Endometrium (tissue), 2 donors: ENCODE measurements at regions not wholly inside any gene's neighbourhood (a gene's known extent, or its start where the extent isn't known, plus 50 kb on each side); places are given as distances from the start of the nearest gene placed in this dataset.
"Not testable (repeated sequence)": the region's sequence is repeated elsewhere in the genome, so short reads cannot be mapped to it uniquely, and the experiment has no call there.

ENCODE experiments used
- FAIRE-seq: peaks from 2 replicates; lab custom pipeline; 2012; peaks lifted over from hg19 to GRCh38; lab: Jason Lieb, UNC
- donor health status: control.
- donor health status: control.

GRCh38 chr3:27779176-27779575, 57.1 kb upstream of the EOMES start:
- FAIRE-seq, result no peak

- FAIRE-seq, result no peak
Observed at GRCh38 chr3:27789420-27789819, 67.3 kb upstream of the EOMES start.

GRCh38 chr3:27791956-27792355, 69.8 kb upstream of the EOMES start:
- no peak for FAIRE-seq

- FAIRE-seq, result no peak
Observed at GRCh38 chr3:27792869-27793268, 70.7 kb upstream of the EOMES start.

GRCh38 chr3:27794211-27794610, 72.1 kb upstream of the EOMES start:
- FAIRE-seq, result no peak

GRCh38 chr3:27796365-27796875, 74.3 kb upstream of the EOMES start:
- FAIRE-seq, result no peak

- no peak for FAIRE-seq
Observed at GRCh38 chr3:27797773-27798172, 75.7 kb upstream of the EOMES start.

GRCh38 chr3:27800261-27800660, 78.1 kb upstream of the EOMES start:
- no peak for FAIRE-seq

GRCh38 chr3:27802425-27802824, 80.3 kb upstream of the EOMES start:
- no peak for FAIRE-seq

- FAIRE-seq, result no peak
Observed at GRCh38 chr3:27802849-27803248, 80.7 kb upstream of the EOMES start.

- FAIRE-seq, result no peak
Observed at GRCh38 chr3:27805282-27805681, 83.2 kb upstream of the EOMES start.

GRCh38 chr3:27813255-27813654, 91.1 kb upstream of the EOMES start:
- no peak for FAIRE-seq

- FAIRE-seq, result not testable (repeated sequence)
Observed at GRCh38 chr3:27821609-27822008, 99.5 kb upstream of the EOMES start.

- FAIRE-seq, result no peak
Observed at GRCh38 chr3:27824312-27825200, 102.4 kb upstream of the EOMES start.

GRCh38 chr3:27826448-27826847, 104.3 kb upstream of the EOMES start:
- FAIRE-seq, result no peak

GRCh38 chr3:27827041-27827440, 104.9 kb upstream of the EOMES start:
- no peak for FAIRE-seq

- FAIRE-seq, result no peak
Observed at GRCh38 chr3:27840807-27841594, 118.9 kb upstream of the EOMES start.

- FAIRE-seq, result no peak
Observed at GRCh38 chr3:27844052-27844675, 122.0 kb upstream of the EOMES start.

GRCh38 chr3:27847697-27848096, 125.6 kb upstream of the EOMES start:
- FAIRE-seq, result no peak

- FAIRE-seq, result no peak
Observed at GRCh38 chr3:27848826-27849225, 126.7 kb upstream of the EOMES start.

GRCh38 chr3:27859821-27860220, 137.7 kb upstream of the EOMES start:
- FAIRE-seq, result no peak
